NCI-H526 (cell line): ENCODE measurements at regions not wholly inside any gene's neighbourhood (a gene's known extent, or its start where the extent isn't known, plus 50 kb on each side); places are given as distances from the start of the nearest gene placed in this dataset.

ENCODE experiments used
- DNase-seq, 2 experiments: peaks; one replicate each; lab custom pipeline; 2025; lab: John Stamatoyannopoulos, UW

- DNase-seq: no peak
Measured at GRCh38 chr3:17985658-17986347, 243.4 kb upstream of the TBC1D5 start.

GRCh38 chr3:17983106-17983505, 240.7 kb upstream of the TBC1D5 start:
- no peak for DNase-seq

GRCh38 chr3:17982211-17982880, 239.9 kb upstream of the TBC1D5 start:
- no peak for DNase-seq

GRCh38 chr3:17980863-17981262, 238.4 kb upstream of the TBC1D5 start:
- no peak for DNase-seq

- DNase-seq: no peak
Measured at GRCh38 chr3:17979911-17980310, 237.5 kb upstream of the TBC1D5 start.

GRCh38 chr3:17979252-17979651, 236.8 kb upstream of the TBC1D5 start:
- no peak for DNase-seq

GRCh38 chr3:17974206-17974841, 231.9 kb upstream of the TBC1D5 start:
- DNase-seq: no peak

GRCh38 chr3:17972959-17973906, 230.8 kb upstream of the TBC1D5 start:
- DNase-seq: no peak

- no peak for DNase-seq
Measured at GRCh38 chr3:17972476-17972875, 230.0 kb upstream of the TBC1D5 start.

- DNase-seq: no peak
Measured at GRCh38 chr3:17972030-17972429, 229.6 kb upstream of the TBC1D5 start.

- no peak for DNase-seq
Measured at GRCh38 chr3:17969985-17970568, 227.6 kb upstream of the TBC1D5 start.

- DNase-seq: no peak
Measured at GRCh38 chr3:17969244-17969643, 226.8 kb upstream of the TBC1D5 start.

GRCh38 chr3:17967953-17968607, 225.6 kb upstream of the TBC1D5 start:
- no peak for DNase-seq

GRCh38 chr3:17967111-17967510, 224.7 kb upstream of the TBC1D5 start:
- no peak for DNase-seq

GRCh38 chr3:17965331-17965730, 222.9 kb upstream of the TBC1D5 start:
- DNase-seq: no peak

GRCh38 chr3:17964108-17964507, 221.7 kb upstream of the TBC1D5 start:
- no peak for DNase-seq

- no peak for DNase-seq
Measured at GRCh38 chr3:17955411-17955810, 213.0 kb upstream of the TBC1D5 start.

GRCh38 chr3:17954801-17955200, 212.4 kb upstream of the TBC1D5 start:
- DNase-seq: no peak

GRCh38 chr3:17951241-17951640, 208.8 kb upstream of the TBC1D5 start:
- DNase-seq: no peak

GRCh38 chr3:17949101-17949500, 206.7 kb upstream of the TBC1D5 start:
- no peak for DNase-seq

GRCh38 chr3:17947833-17948232, 205.4 kb upstream of the TBC1D5 start:
- DNase-seq: no peak
